Right atrium auricular region (tissue), 2 donors: ENCODE measurements at regions not wholly inside any gene's neighbourhood (a gene's known extent, or its start where the extent isn't known, plus 50 kb on each side); places are given as distances from the start of the nearest gene placed in this dataset.

Experiments used
- DNase-seq: peaks from one replicate; pipeline ENCODE4 v3.0.0-alpha.2; 2019; ENCODE audit warnings: low spot score
- H3K27ac ChIP-seq, 2 donors: fragments of 200-600 bp; sonication (generic); 1 replicate in 1 of 2; 2 replicates in 1 of 2; pipeline ENCODE4 v1.5.1; 2016 to 2019
- H3K27me3 ChIP-seq, 2 donors: fragments of 200-600 bp; sonication (generic); one replicate each; pipeline versions ENCODE4 v1.5.1 to v1.6.0; 2017 to 2019
- H3K36me3 ChIP-seq: fragments of 200-600 bp; sonication (generic); one replicate; pipeline ENCODE4 v1.5.1; 2016
- H3K4me1 ChIP-seq, 2 donors: fragments of 200-600 bp; sonication (generic); one replicate each; pipeline versions ENCODE4 v1.5.1 to v1.6.0; 2017 to 2019
- H3K4me3 ChIP-seq, 2 donors: fragments of 200-600 bp; sonication (generic); 1 replicate in 1 of 2; 2 replicates in 1 of 2; pipeline ENCODE4 v1.5.1; 2017 to 2019; ENCODE audit warnings: mild to moderate bottlenecking in 1 of 2, moderate library complexity in 1 of 2
- H3K9me3 ChIP-seq, 2 donors: fragments of 200-600 bp; sonication (generic); one replicate each; pipeline ENCODE4 v1.5.1; 2019
- TF ChIP-seq, protein P1 (sequence below), 2 donors: fragments of 200-600 bp; sonication (generic); IDR thresholded peaks; one replicate each; pipeline ENCODE4 v1.5.1; 2019; ENCODE audit warnings: antibody characterized with exemption in 2 of 2

DNA sequence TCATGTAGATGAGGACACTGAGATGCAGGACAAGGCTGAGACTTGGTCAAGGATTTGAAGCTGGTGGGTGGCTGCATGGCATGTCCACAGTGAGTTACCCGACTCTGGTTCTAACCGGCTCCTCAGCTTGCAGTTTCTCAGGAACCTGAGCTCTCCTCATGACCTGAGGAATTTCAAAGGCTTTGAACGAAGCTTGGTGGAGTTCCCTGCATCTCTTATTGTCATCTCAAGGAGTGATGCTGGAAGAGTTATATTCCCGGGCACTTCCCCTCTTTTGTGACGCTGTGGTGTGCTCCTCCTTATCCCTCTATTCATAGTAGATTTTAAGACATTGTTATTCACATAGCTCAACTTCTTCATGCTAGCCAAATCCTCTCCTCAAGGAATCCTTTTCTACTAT lies 500.1 kb upstream of the HTR2A start:
- Histone ChIP-seq H3K27me3 (no peaks in the 10 kb centered on the region), H3K36me3 (no peaks in the 10 kb centered on the region), H3K27ac (no peak overlapping the region), H3K4me1 (no peaks in the 10 kb centered on the region), H3K9me3 (peaks cover 0 to 1% of the 10 kb centered on the region in 2 donors), H3K4me3 (no peak overlapping the region)
- no peak for DNase-seq
- TF ChIP-seq, protein P1, sequence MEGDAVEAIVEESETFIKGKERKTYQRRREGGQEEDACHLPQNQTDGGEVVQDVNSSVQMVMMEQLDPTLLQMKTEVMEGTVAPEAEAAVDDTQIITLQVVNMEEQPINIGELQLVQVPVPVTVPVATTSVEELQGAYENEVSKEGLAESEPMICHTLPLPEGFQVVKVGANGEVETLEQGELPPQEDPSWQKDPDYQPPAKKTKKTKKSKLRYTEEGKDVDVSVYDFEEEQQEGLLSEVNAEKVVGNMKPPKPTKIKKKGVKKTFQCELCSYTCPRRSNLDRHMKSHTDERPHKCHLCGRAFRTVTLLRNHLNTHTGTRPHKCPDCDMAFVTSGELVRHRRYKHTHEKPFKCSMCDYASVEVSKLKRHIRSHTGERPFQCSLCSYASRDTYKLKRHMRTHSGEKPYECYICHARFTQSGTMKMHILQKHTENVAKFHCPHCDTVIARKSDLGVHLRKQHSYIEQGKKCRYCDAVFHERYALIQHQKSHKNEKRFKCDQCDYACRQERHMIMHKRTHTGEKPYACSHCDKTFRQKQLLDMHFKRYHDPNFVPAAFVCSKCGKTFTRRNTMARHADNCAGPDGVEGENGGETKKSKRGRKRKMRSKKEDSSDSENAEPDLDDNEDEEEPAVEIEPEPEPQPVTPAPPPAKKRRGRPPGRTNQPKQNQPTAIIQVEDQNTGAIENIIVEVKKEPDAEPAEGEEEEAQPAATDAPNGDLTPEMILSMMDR (IDR thresholded peaks at IDR 0.05), result no peak

DNA sequence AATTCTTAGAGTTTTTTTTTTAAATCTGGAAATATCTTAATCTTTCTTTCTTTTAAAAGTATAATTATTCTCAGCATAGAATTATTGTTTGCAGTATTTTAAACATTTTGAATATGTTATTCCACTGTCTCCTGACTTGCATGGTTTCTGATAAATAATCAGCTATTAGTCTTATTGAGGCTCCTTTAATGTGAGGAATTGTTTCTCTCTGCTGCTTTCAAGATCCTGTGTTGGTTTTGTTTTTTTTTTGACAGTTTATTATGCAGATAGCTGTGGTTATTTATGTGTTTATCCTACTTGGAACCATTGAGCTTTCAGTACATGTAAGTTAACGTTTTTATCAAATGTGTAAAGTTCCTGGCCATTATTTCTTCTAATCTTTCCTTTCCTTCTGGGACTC lies 477.9 kb upstream of the HTR2A start:
- Histone ChIP-seq H3K27me3 (no peaks in the 10 kb centered on the region), H3K4me1 (no peaks in the 10 kb centered on the region), H3K4me3 (no peak overlapping the region), H3K9me3 (peaks cover 0 to 17% of the 10 kb centered on the region in 2 donors), H3K27ac (no peak overlapping the region), H3K36me3 (no peaks in the 10 kb centered on the region)
- TF ChIP-seq, protein P1 (IDR thresholded peaks at IDR 0.05), result no peak
- no peak for DNase-seq

- H3K27me3 ChIP-seq, result no peaks in the 10 kb centered on the region
- TF ChIP-seq, protein P1 (IDR thresholded peaks at IDR 0.05), result no peak
- H3K4me1 ChIP-seq, result no peaks in the 10 kb centered on the region
- DNase-seq, result no peak
- no peak overlapping the region for H3K27ac ChIP-seq
- peaks cover 0 to 25% of the 10 kb centered on the region in 2 donors for H3K9me3 ChIP-seq
- no peak overlapping the region for H3K4me3 ChIP-seq
- H3K36me3 ChIP-seq, result no peaks in the 10 kb centered on the region
Observed at GRCh38 chr13:47372751-47373150, 475.9 kb upstream of the HTR2A start.

- H3K4me1 ChIP-seq, result no peaks in the 10 kb centered on the region
- DNase-seq, result no peak
- no peak overlapping the region for H3K27ac ChIP-seq
- H3K27me3 ChIP-seq, result no peaks in the 10 kb centered on the region
- TF ChIP-seq, protein P1 (IDR thresholded peaks at IDR 0.05), result no peak
- no peaks in the 10 kb centered on the region for H3K36me3 ChIP-seq
- peaks cover 0 to 11% of the 10 kb centered on the region in 2 donors for H3K9me3 ChIP-seq
- H3K4me3 ChIP-seq, result no peak overlapping the region
Observed at GRCh38 chr13:47351798-47352197, 454.9 kb upstream of the HTR2A start.

DNA sequence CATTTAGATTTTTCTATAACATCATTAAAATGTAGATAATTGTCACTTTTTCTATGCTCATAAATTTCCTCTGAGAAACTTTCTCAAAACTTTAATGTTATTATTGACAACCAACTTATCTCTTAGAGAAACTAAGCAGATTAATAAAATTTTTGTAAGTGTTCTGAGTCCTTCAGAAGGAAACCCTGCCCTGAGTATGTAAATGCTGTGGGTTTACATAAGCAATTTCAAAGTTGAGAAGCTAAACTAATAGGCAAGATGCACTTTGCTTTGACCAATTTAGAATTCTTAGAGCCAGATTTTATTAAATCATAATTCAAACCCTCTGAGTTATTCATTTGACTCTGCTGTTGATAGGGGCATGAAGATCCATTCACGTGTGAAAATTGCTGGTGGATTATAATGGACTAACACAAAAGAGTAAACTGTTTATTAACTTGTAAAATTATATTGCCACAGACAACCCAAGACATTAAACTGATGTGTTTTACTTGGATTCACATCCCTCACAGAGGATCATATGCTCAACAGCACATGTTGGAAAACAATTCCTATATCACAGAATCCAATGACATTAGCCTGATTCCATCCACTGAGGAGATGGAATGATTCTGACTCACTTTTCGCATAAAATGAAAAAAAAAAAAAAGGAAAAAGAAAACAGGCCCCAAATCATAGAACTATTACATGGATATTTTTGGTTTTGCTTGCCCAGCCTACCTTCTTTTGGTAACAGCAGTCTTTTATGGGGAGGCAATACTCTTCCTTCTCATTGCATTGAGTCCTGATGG lies 453.7 kb upstream of the HTR2A start:
- H3K4me1 ChIP-seq, result no peaks in the 10 kb centered on the region
- H3K4me3 ChIP-seq, result no peak overlapping the region
- no peaks in the 10 kb centered on the region for H3K36me3 ChIP-seq
- peaks cover 0 to 3% of the 10 kb centered on the region in 2 donors for H3K9me3 ChIP-seq
- H3K27me3 ChIP-seq, result no peaks in the 10 kb centered on the region
- TF ChIP-seq, protein P1 (IDR thresholded peaks at IDR 0.05), result no peak
- no peak for DNase-seq
- H3K27ac ChIP-seq, result no peak overlapping the region

GRCh38 chr13:47349211-47349610 lies 452.4 kb upstream of the HTR2A start:
- Histone ChIP-seq H3K27ac (no peak overlapping the region), H3K27me3 (no peaks in the 10 kb centered on the region), H3K9me3 (no peaks in the 10 kb centered on the region), H3K4me3 (no peak overlapping the region), H3K36me3 (no peaks in the 10 kb centered on the region), H3K4me1 (no peaks in the 10 kb centered on the region)
- DNase-seq, result no peak
- TF ChIP-seq, protein P1 (IDR thresholded peaks at IDR 0.05), result no peak
